ENCODE measurements at regions not wholly inside any gene's neighbourhood (a gene's known extent, or its start where the extent isn't known, plus 50 kb on each side); places are given as distances from the start of the nearest gene placed in this dataset.

- Histone ChIP-seq H3K4me1 (ENCODE audit: control insufficient read depth, insufficient read depth, low read length) (no peaks in the 10 kb centered on the region), H3K9me3 (ENCODE audit: control insufficient read depth, low read length) (no peaks in the 10 kb centered on the region), H3K4me3 (ENCODE audit: low read length) (no peak overlapping the region), H3K36me3 (ENCODE audit: control insufficient read depth, insufficient read depth, low read length) (no peaks in the 10 kb centered on the region), H3K9ac (ENCODE audit: low read length) (no peak overlapping the region), H3K27me3 (ENCODE audit: control insufficient read depth, insufficient read depth, low read length) (no peaks in the 10 kb centered on the region)
These were observed 176.4 kb downstream of the ANXA2 start for GRCh38 chr15:60221356-60221755.

DNA sequence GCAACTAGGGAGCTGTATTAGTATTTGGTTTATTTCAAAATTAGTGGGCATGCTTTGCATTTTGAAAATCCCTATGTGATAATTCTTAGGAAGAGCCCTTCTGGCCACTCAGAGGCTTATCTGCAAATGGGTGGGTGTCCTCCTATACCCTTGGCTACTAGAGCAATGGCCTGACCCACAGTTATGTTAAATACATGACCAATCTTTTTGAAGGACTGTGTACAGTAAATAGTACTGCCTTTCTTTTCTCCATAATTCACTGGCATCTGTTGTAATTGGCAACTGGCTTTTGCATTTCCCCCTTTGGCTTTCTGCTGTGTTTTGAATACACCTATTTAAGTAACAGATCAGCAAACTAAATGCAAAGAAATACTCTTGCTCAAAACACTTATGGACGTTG lies 175.4 kb downstream of the ANXA2 start:
- Histone ChIP-seq H3K9me3 (ENCODE audit: control insufficient read depth, low read length) (no peaks in the 10 kb centered on the region), H3K4me3 (ENCODE audit: low read length) (no peak overlapping the region), H3K36me3 (ENCODE audit: control insufficient read depth, insufficient read depth, low read length) (no peaks in the 10 kb centered on the region), H3K9ac (ENCODE audit: low read length) (no peak overlapping the region), H3K4me1 (ENCODE audit: control insufficient read depth, insufficient read depth, low read length) (no peaks in the 10 kb centered on the region), H3K27me3 (ENCODE audit: control insufficient read depth, insufficient read depth, low read length) (no peaks in the 10 kb centered on the region)

DNA sequence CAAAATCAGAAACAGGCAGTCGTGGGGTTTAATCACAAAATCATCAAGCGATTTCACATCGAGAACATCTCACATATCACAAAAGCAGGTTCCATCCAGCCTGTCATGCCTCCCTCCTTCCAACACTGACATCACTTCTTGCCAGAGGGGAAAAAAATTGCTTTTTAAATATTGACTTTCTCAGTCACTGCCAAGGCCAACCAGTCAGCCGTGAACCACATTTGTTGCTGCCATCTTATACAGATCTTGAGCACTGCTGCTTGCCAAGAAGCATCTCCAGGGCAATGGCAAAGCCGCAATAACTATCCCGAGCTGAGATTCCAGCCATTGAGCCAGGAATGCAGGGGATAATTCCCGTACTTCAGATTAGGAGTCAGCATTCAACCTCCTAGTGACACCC lies 174.6 kb downstream of the ANXA2 start:
- H3K9me3 ChIP-seq (ENCODE audit: control insufficient read depth, low read length): no peaks in the 10 kb centered on the region
- no peaks in the 10 kb centered on the region for H3K36me3 ChIP-seq (ENCODE audit: control insufficient read depth, insufficient read depth, low read length)
- no peaks in the 10 kb centered on the region for H3K4me1 ChIP-seq (ENCODE audit: control insufficient read depth, insufficient read depth, low read length)
- H3K9ac ChIP-seq (ENCODE audit: low read length): no peak overlapping the region
- no peaks in the 10 kb centered on the region for H3K27me3 ChIP-seq (ENCODE audit: control insufficient read depth, insufficient read depth, low read length)
- H3K4me3 ChIP-seq (ENCODE audit: low read length): no peak overlapping the region

DNA sequence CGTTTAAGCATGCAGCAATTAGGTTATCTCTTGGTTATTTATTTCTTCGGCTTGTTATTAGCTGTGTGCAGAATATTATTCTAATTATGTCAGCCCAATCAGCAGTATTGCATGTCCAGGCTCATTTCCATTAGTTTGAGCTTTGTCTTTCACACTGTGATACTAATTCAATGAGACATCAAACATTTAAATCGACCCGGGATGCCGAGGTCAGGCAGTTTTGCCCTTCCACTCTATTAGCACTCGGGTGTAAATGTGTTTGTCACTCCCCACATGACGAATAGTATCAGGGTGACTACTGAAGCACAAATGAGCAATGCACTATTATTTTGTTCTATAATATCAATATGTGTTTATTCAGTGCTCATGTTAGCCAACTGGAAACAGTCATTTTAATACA lies 170.9 kb downstream of the ANXA2 start:
- Histone ChIP-seq H3K9ac (ENCODE audit: low read length) (no peak overlapping the region), H3K36me3 (ENCODE audit: control insufficient read depth, insufficient read depth, low read length) (no peaks in the 10 kb centered on the region), H3K27me3 (ENCODE audit: control insufficient read depth, insufficient read depth, low read length) (no peaks in the 10 kb centered on the region), H3K4me3 (ENCODE audit: low read length) (no peak overlapping the region), H3K9me3 (ENCODE audit: control insufficient read depth, low read length) (no peaks in the 10 kb centered on the region), H3K4me1 (ENCODE audit: control insufficient read depth, insufficient read depth, low read length) (no peaks in the 10 kb centered on the region)

GRCh38 chr15:60228101-60228500 lies 169.7 kb downstream of the ANXA2 start:
- Histone ChIP-seq H3K4me1 (ENCODE audit: control insufficient read depth, insufficient read depth, low read length) (no peaks in the 10 kb centered on the region), H3K9ac (ENCODE audit: low read length) (no peak overlapping the region), H3K9me3 (ENCODE audit: control insufficient read depth, low read length) (no peaks in the 10 kb centered on the region), H3K27me3 (ENCODE audit: control insufficient read depth, insufficient read depth, low read length) (no peaks in the 10 kb centered on the region), H3K36me3 (ENCODE audit: control insufficient read depth, insufficient read depth, low read length) (no peaks in the 10 kb centered on the region), H3K4me3 (ENCODE audit: low read length) (no peak overlapping the region)

GRCh38 chr15:60228619-60229018 lies 169.2 kb downstream of the ANXA2 start:
- Histone ChIP-seq H3K36me3 (ENCODE audit: control insufficient read depth, insufficient read depth, low read length) (no peaks in the 10 kb centered on the region), H3K4me3 (ENCODE audit: low read length) (no peak overlapping the region), H3K4me1 (ENCODE audit: control insufficient read depth, insufficient read depth, low read length) (no peaks in the 10 kb centered on the region), H3K9me3 (ENCODE audit: control insufficient read depth, low read length) (no peaks in the 10 kb centered on the region), H3K27me3 (ENCODE audit: control insufficient read depth, insufficient read depth, low read length) (no peaks in the 10 kb centered on the region), H3K9ac (ENCODE audit: low read length) (no peak overlapping the region)

DNA sequence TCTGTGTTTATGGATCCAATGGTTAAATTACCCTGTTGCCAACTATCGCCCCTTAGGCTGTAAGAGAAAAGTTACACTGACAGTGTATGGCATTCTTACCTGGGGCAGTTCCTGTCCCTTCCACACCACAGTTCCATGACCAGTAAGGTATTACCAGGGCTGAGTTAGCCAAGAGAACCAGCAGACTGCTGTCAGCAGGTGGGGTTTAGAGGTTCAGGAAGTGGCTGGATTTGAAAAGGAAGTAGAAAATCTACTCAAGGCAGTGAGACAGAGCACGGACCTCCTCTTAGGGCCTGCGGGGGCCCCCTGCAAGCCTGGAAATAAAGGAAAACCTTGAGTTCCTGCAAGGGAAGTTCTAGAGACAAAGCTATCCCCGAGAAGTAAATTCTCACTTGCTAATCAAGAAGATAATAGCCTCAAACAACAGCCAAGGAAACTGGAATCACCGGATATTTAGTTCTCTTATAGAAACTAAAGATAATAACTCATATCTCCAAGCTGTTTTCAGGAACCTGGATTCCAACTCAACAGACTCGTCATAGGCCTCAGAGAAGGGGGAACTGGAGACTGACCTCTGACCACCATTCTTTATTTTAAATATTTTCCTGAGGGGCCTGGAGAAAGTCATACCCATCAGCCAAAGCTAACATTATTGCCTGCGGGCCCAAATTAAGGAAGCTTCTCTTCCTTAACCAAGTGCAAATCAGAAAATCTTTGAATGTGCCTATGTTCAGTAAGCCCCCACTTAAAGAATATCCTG lies 161.7 kb downstream of the ANXA2 start:
- Histone ChIP-seq H3K4me3 (ENCODE audit: low read length) (no peak overlapping the region), H3K9me3 (ENCODE audit: control insufficient read depth, low read length) (no peaks in the 10 kb centered on the region), H3K27me3 (ENCODE audit: control insufficient read depth, insufficient read depth, low read length) (no peaks in the 10 kb centered on the region), H3K4me1 (ENCODE audit: control insufficient read depth, insufficient read depth, low read length) (peaks cover 8% of the 10 kb centered on the region), H3K36me3 (ENCODE audit: control insufficient read depth, insufficient read depth, low read length) (no peaks in the 10 kb centered on the region), H3K9ac (ENCODE audit: low read length) (no peak overlapping the region)

- Histone ChIP-seq H3K27me3 (ENCODE audit: control insufficient read depth, insufficient read depth, low read length) (no peaks in the 10 kb centered on the region), H3K4me1 (ENCODE audit: control insufficient read depth, insufficient read depth, low read length) (peaks cover 8% of the 10 kb centered on the region), H3K4me3 (ENCODE audit: low read length) (no peak overlapping the region), H3K36me3 (ENCODE audit: control insufficient read depth, insufficient read depth, low read length) (no peaks in the 10 kb centered on the region), H3K9me3 (ENCODE audit: control insufficient read depth, low read length) (no peaks in the 10 kb centered on the region), H3K9ac (ENCODE audit: low read length) (no peak overlapping the region)
These were observed 160.3 kb downstream of the ANXA2 start for GRCh38 chr15:60237446-60237845.

DNA sequence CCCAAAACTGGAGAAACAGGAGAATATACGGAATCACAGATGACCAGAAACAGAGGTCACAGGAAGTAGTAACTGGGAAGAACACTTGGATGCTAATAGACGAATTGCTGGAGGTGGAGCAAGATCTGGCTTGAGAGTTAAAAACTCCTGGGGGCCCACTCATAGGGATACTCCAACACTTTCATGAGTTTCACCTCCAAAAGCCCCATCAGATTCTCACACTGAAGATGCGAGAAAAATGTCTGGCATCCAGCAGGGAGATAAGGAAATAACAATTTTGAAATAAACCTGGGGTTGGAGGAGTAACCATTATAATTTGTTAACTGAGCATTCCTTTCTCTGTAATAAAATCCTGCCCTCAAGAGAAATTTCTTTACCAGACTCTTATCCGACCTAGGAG lies 154.0 kb downstream of the ANXA2 start:
- Histone ChIP-seq H3K4me3 (ENCODE audit: low read length) (no peak overlapping the region), H3K36me3 (ENCODE audit: control insufficient read depth, insufficient read depth, low read length) (no peaks in the 10 kb centered on the region), H3K27me3 (ENCODE audit: control insufficient read depth, insufficient read depth, low read length) (no peaks in the 10 kb centered on the region), H3K9ac (ENCODE audit: low read length) (no peak overlapping the region), H3K4me1 (ENCODE audit: control insufficient read depth, insufficient read depth, low read length) (no peaks in the 10 kb centered on the region), H3K9me3 (ENCODE audit: control insufficient read depth, low read length) (no peaks in the 10 kb centered on the region)

DNA sequence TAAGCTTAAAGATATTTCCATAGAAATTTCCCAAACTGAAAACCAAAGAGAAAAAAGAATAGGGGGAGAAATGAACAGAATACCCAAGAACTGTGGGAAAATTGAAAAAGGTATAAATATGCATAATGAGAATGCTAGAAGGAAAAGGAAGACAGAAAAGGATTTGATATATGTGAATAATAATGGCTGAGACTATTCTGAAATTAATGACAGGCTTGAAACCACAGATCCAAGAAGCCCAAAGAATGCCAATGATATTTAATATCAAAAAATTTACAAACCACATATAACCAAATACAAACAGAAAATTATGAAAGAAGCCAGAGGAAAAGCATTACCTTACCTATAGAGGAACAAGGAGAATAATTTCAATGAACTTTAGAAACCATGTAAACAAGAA lies 153.0 kb downstream of the ANXA2 start:
- H3K27me3 ChIP-seq (ENCODE audit: control insufficient read depth, insufficient read depth, low read length): no peaks in the 10 kb centered on the region

DNA sequence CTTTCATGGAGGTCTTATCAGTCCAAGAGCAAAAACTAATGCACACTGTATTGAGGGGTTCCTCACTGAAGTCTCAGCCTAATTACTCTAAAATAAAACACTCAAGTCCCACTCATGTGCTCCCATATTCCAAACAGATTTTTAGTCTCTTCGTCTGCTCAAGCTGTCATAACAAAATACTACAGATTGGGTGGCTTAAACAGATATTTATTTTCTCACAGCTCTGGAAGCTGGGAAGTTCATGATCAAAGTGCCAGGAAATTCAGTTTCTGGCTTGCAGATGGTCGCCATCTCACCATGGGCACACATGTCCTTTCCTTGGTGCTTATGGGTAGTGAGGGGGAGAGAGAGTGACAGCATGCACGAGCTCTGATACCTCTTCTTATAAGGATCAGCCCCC lies 147.5 kb downstream of the ANXA2 start:
- Histone ChIP-seq H3K27me3 (ENCODE audit: control insufficient read depth, insufficient read depth, low read length) (no peaks in the 10 kb centered on the region), H3K9ac (ENCODE audit: low read length) (no peak overlapping the region), H3K9me3 (ENCODE audit: control insufficient read depth, low read length) (no peaks in the 10 kb centered on the region), H3K4me3 (ENCODE audit: low read length) (no peak overlapping the region), H3K4me1 (ENCODE audit: control insufficient read depth, insufficient read depth, low read length) (no peaks in the 10 kb centered on the region), H3K36me3 (ENCODE audit: control insufficient read depth, insufficient read depth, low read length) (no peaks in the 10 kb centered on the region)

More for the DNA sequence above, 153.0 kb downstream of the ANXA2 start:
- no peaks in the 10 kb centered on the region for H3K36me3 ChIP-seq (ENCODE audit: control insufficient read depth, insufficient read depth, low read length)
- H3K9ac ChIP-seq (ENCODE audit: low read length): no peak overlapping the region
- no peaks in the 10 kb centered on the region for H3K9me3 ChIP-seq (ENCODE audit: control insufficient read depth, low read length)
- no peak overlapping the region for H3K4me3 ChIP-seq (ENCODE audit: low read length)
- no peaks in the 10 kb centered on the region for H3K4me1 ChIP-seq (ENCODE audit: control insufficient read depth, insufficient read depth, low read length)

DNA sequence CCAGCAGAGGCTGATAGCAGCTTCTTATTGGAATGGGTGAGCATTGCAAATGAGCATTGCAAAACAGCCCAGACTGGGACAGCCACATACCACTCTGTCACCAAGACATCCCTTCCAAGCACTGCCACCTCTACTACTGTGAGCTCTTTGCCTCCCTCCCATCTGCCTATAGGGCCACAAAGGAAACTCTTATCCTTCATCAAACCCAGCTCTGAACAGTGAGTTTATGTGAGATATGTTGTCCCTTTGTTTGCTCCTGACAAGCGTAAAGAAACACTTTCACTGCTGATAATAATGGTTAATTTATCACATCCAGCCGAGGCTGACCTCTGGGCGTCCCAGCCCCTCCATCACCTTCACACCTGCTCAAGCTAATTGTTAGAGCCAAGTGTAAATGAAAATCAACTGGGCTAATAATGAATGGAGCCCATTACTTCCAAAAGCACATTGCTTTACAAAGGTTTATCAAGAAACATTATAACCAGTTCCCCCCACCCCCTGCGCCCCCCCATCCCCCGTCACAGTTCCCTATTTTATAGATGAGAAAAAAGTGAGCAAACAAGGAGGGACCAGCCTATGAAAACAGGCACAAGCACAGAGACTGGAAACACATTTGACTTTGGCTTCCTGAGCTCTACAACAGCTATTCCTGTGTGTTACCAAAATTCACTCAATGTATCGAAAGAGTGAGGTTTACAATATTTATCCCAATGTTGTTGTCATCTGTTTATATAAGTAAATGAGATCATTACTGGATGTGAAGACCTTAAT lies 146.3 kb downstream of the ANXA2 start:
- Histone ChIP-seq H3K4me1 (ENCODE audit: control insufficient read depth, insufficient read depth, low read length) (no peaks in the 10 kb centered on the region), H3K9ac (ENCODE audit: low read length) (no peak overlapping the region)

More for the DNA sequence above, 146.3 kb downstream of the ANXA2 start:
- H3K36me3 ChIP-seq (ENCODE audit: control insufficient read depth, insufficient read depth, low read length): no peaks in the 10 kb centered on the region
- H3K4me3 ChIP-seq (ENCODE audit: low read length): no peak overlapping the region
- no peaks in the 10 kb centered on the region for H3K27me3 ChIP-seq (ENCODE audit: control insufficient read depth, insufficient read depth, low read length)
- H3K9me3 ChIP-seq (ENCODE audit: control insufficient read depth, low read length): no peaks in the 10 kb centered on the region

All from mucosa of stomach (tissue), 1 donor.